Endodermal cell (in vitro differentiated cells): ENCODE measurements at regions not wholly inside any gene's neighbourhood (a gene's known extent, or its start where the extent isn't known, plus 50 kb on each side); places are given as distances from the start of the nearest gene placed in this dataset.

Experiments used
- DNase-seq: peaks from one replicate; pipeline ENCODE4 v3.0.0-alpha.2; 2017
- H3K27ac ChIP-seq: 2 replicates; pipeline ENCODE4 v1.5.1; 2013; ENCODE audit warnings: mild to moderate bottlenecking, low read depth, low read length, moderate library complexity
- H3K27me3 ChIP-seq: 2 replicates; pipeline ENCODE4 v1.6.1; 2013; ENCODE audit warnings: mild to moderate bottlenecking, low read length, moderate library complexity; ENCODE audit not compliant: insufficient read depth, control insufficient read depth, poor library complexity, severe bottlenecking
- H3K36me3 ChIP-seq: 2 replicates; pipeline ENCODE4 v1.7.0; 2013; ENCODE audit warnings: mild to moderate bottlenecking, low read length, moderate library complexity; ENCODE audit not compliant: control insufficient read depth, insufficient read depth
- H3K4me1 ChIP-seq: one replicate; pipeline ENCODE4 v1.7.0; 2013; ENCODE audit warnings: low read length; ENCODE audit not compliant: control insufficient read depth, insufficient read depth
- H3K4me3 ChIP-seq: 2 replicates; pipeline ENCODE4 v1.5.1; 2013; ENCODE audit warnings: mild to moderate bottlenecking, low read length, moderate library complexity
- H3K9ac ChIP-seq: 2 replicates; pipeline ENCODE4 v1.6.1; 2013; ENCODE audit warnings: mild to moderate bottlenecking, low read length, moderate library complexity; ENCODE audit not compliant: poor library complexity, severe bottlenecking; ENCODE audit errors: extremely low read depth
- H3K9me3 ChIP-seq: 2 replicates; pipeline ENCODE4 v1.6.1; 2013; ENCODE audit warnings: mild to moderate bottlenecking, low read length, moderate library complexity; ENCODE audit not compliant: control insufficient read depth
- H3K27ac Mint-ChIP-seq: 2 replicates; pipeline ENCODE4 v1.8.0; 2020; ENCODE audit warnings: mixed read lengths
- H3K27me3 Mint-ChIP-seq: 2 replicates; pipeline ENCODE4 v1.8.0; 2021; ENCODE audit warnings: mild to moderate bottlenecking, mixed read lengths; ENCODE audit not compliant: insufficient read depth
- H3K36me3 Mint-ChIP-seq: 2 replicates; pipeline ENCODE4 v1.8.0; 2020; ENCODE audit warnings: low read depth, mixed read lengths
- H3K4me1 Mint-ChIP-seq: 2 replicates; pipeline ENCODE4 v1.8.0; 2020; ENCODE audit warnings: mixed read lengths
- H3K4me3 Mint-ChIP-seq: 2 replicates; pipeline ENCODE4 v1.8.0; 2020; ENCODE audit warnings: mild to moderate bottlenecking, moderate library complexity, mixed read lengths
- H3K9me3 Mint-ChIP-seq: 2 replicates; pipeline ENCODE4 v1.8.0; 2020; ENCODE audit warnings: mild to moderate bottlenecking, mixed read lengths
- CTCF ChIP-seq: fragments of 200-600 bp; sonication (generic); conservative IDR thresholded peaks from 2 replicates; pipeline ENCODE4 v1.5.0; 2021; ENCODE audit warnings: antibody characterized with exemption, mild to moderate bottlenecking
- WGBS, 2 experiments: methylation state at CpG; one replicate each; pipeline versions ENCODE4 v1.1.5 to v1.1.7; 2013; ENCODE audit warnings: missing lambda C conversion rate in 2 of 2, mixed read lengths in 1 of 2; ENCODE audit not compliant: insufficient coverage in 1 of 2, insufficient read length in 1 of 2; 5-methylcytosine and 5-hydroxymethylcytosine counted together

DNA sequence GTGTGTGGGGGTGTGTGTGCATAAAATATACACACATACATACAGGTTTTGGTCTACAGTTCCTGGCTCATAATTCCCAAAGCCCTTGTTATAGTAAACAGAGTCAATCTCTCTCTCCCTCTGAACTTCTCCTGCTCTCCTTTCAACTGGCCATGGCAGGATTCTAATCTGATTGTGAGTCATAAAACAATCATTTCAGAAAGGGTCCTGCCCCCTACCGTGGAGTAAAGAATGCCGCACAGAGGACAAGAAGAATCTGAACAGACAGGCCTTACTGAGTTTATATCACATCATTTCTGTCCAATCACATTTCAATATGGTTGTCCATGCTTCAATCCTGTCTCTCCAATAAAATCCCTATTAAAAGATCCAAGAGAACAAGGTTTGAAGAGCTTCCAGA lies 416.9 kb downstream of the FRK start:
- no peak overlapping the region for H3K4me3 Mint-ChIP-seq
- no peaks in the 10 kb centered on the region for H3K4me1 ChIP-seq
- H3K27me3 Mint-ChIP-seq: no peaks in the 10 kb centered on the region
- no peaks in the 10 kb centered on the region for H3K27me3 ChIP-seq
- H3K4me1 Mint-ChIP-seq: no peaks in the 10 kb centered on the region
- no peaks in the 10 kb centered on the region for H3K9me3 ChIP-seq
- H3K36me3 Mint-ChIP-seq: no peaks in the 10 kb centered on the region
- no peak overlapping the region for H3K9ac ChIP-seq
- no peaks in the 10 kb centered on the region for H3K9me3 Mint-ChIP-seq
- no peak for DNase-seq
- H3K27ac Mint-ChIP-seq: no peak overlapping the region
- TF ChIP-seq CTCF: no peak
- H3K27ac ChIP-seq: no peak overlapping the region
- no peaks in the 10 kb centered on the region for H3K36me3 ChIP-seq
- 40 to 47% methylated on average over 2 of the region's 2 CpGs for WGBS, 2 experiments
- no peak overlapping the region for H3K4me3 ChIP-seq

- Mint-ChIP-seq H3K27me3 (peaks cover 6% of the 10 kb centered on the region), H3K4me1 (peaks cover 12% of the 10 kb centered on the region), H3K9me3 (no peaks in the 10 kb centered on the region)
These were observed 425.8 kb downstream of the FRK start for GRCh38 chr6:115634887-115635286.

DNA sequence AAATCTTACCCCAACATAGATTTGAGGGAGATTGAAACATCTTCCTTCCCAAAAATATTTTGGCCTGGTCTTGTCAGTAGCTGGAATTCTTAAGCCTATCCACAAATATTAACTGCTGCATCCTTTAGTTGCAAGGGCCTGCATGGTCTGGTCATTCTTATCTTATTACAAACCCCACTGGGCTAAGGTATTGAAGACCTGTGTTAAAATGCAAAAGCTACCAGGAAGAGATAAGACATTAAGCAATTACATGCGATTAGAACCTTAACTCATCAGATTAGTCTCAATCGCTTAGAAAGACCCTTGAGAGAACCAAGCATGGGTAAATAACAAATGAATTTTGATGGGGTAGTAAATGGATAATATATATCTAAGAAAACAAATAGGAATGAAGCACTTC lies 426.6 kb downstream of the FRK start:
- H3K36me3 Mint-ChIP-seq: no peaks in the 10 kb centered on the region
- Histone ChIP-seq H3K4me1 (no peaks in the 10 kb centered on the region), H3K27ac (no peak overlapping the region), H3K27me3 (no peaks in the 10 kb centered on the region), H3K9ac (no peak overlapping the region), H3K36me3 (no peaks in the 10 kb centered on the region), H3K4me3 (no peak overlapping the region), H3K9me3 (no peaks in the 10 kb centered on the region)
- H3K9me3 Mint-ChIP-seq: no peaks in the 10 kb centered on the region
- TF ChIP-seq CTCF: no peak
- WGBS, 2 experiments: 80 to 100% methylated on average over 1 to 2 of the region's 2 CpGs
- peaks cover 12% of the 10 kb centered on the region for H3K4me1 Mint-ChIP-seq
- H3K27me3 Mint-ChIP-seq: peaks cover 6% of the 10 kb centered on the region
- no peak for DNase-seq
- no peak overlapping the region for H3K27ac Mint-ChIP-seq
- no peak overlapping the region for H3K4me3 Mint-ChIP-seq

More at GRCh38 chr6:115634887-115635286, 425.8 kb downstream of the FRK start:
- peak; percentile 50 for TF ChIP-seq CTCF
- no peaks in the 10 kb centered on the region for H3K27me3 ChIP-seq
- H3K9me3 ChIP-seq: no peaks in the 10 kb centered on the region
- no peaks in the 10 kb centered on the region for H3K36me3 ChIP-seq
- no peaks in the 10 kb centered on the region for H3K36me3 Mint-ChIP-seq
- no peak overlapping the region for H3K4me3 Mint-ChIP-seq
- H3K4me1 ChIP-seq: no peaks in the 10 kb centered on the region
- H3K9ac ChIP-seq: no peak overlapping the region
- no peak overlapping the region for H3K4me3 ChIP-seq
- DNase-seq: no peak
- H3K27ac ChIP-seq: no peak overlapping the region
- no peak overlapping the region for H3K27ac Mint-ChIP-seq
